ENCODE measurements at regions not wholly inside any gene's neighbourhood (a gene's known extent, or its start where the extent isn't known, plus 50 kb on each side); places are given as distances from the start of the nearest gene placed in this dataset.

DNA sequence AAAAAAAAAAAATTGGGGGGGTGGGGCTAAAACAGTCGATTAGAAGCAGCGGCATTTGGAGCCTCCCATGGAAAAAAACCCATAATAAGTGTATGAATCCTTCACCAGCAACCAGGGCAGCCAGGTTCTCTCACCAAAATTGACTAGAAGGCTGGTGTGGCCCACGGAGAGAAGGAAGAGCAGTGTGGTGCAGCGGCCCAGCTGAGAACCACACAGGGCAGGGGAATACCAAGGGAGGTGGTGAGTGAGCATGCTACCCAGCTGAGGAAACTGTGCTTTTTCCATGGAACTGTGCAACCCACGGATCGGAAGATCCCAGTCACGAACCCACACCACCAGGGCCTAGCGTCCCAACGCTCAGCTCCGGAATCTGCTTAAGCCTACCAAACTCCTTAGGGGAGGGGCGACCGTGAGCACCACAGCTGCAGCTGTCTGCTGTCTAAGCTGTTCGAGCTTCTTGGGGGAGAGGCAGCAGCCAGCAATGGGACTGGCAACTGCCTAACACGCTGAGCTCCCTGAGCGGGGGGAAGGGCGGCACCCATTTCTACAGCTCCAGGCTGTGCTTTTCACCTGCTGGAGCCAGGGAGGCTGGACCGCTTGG, 1037.2 kb upstream of the ACVR2A start:
- FAIRE-seq (no peak), DNase-seq (ENCODE audit: insufficient read length, low spot score) (no peak)

DNA sequence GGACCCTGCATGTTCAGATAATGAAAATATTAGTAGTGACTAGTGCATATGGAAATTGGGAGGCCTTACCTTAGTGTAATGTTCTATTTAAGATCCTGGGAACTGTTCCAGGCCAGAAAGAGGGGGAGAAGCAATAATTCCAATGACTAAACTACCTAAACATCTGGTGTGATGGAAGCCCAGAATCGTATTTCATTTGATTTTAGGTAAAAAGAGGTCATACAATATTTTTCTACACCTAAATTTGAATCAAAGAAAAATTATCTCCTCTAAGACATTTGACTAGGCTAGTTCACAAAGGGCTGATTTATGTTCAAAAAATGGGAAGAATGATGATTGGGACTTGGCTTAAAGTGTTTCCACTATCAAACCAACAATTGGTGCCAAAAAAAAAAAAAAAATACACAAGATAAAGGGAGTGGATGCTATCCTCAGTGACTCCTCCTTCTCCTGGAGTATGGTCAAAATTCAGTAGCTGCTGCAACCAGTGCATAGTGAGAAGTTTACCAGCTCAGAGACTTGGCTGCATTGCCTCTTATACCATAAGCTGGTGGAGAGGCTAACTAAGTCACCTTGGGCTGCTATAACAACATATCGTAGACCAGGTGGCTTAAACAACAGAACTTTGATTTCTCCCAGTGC, 1038.3 kb upstream of the ACVR2A start:
- no peak for DNase-seq (ENCODE audit: insufficient read length, low spot score)

GRCh38 chr2:146804288-146804687, 1040.5 kb upstream of the ACVR2A start:
- DNase-seq (ENCODE audit: insufficient read length, low spot score), result no peak
- no peak for FAIRE-seq

More for the DNA sequence above, 1038.3 kb upstream of the ACVR2A start:
- FAIRE-seq, result no peak

GRCh38 chr2:146801886-146802285, 1042.9 kb upstream of the ACVR2A start:
- no peak for FAIRE-seq
- DNase-seq (ENCODE audit: insufficient read length, low spot score), result no peak

DNA sequence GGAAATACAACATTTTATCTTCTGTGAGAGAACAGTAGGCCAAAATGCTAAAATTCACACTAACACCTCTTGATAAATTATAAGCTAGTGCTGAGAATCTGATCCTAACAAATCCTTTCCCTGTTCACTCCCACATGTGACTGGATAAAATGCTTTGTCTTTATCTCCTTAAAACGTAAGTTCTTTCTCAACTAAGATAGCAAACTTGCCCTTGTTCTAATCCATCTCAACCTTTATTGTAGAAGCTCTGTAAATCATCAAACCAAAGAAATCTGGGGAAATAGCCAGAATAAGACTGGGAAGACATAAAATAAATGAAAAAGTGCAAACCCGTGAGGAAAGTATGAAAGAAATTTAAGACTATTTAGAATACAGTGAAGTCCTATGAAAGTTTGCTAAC, 1058.4 kb upstream of the ACVR2A start:
- no peak for FAIRE-seq
- no peak for DNase-seq (ENCODE audit: insufficient read length, low spot score)

- FAIRE-seq (no peak), DNase-seq (ENCODE audit: insufficient read length, low spot score) (no peak)
These were observed 1059.7 kb upstream of the ACVR2A start for GRCh38 chr2:146785101-146785500.

GRCh38 chr2:146784602-146785001, 1060.2 kb upstream of the ACVR2A start:
- DNase-seq (ENCODE audit: insufficient read length, low spot score) (no peak), FAIRE-seq (no peak)

DNA sequence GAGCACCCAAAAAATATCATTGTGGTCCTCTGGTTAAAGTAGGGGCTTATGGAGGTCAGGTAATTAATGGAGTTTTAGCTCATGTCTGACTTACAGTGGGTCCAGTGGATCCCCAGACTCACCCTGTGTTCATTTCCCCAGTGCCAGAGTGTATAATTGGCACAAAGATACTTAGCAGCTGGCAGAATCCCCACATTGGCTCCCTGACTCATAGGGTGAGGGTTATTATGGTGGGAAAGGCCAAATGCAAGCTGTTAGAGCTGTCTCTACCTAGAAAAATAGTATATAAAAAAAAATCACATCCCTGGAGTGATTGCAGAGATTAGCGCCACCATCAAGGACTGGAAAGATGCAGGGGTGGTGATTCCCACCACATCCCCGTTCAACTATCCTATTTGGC, 1067.6 kb upstream of the ACVR2A start:
- DNase-seq (ENCODE audit: insufficient read length, low spot score) (no peak), FAIRE-seq (no peak)

- DNase-seq (ENCODE audit: insufficient read length, low spot score) (no peak), FAIRE-seq (no peak)
These were observed 1068.2 kb upstream of the ACVR2A start for GRCh38 chr2:146776596-146776995.

DNA sequence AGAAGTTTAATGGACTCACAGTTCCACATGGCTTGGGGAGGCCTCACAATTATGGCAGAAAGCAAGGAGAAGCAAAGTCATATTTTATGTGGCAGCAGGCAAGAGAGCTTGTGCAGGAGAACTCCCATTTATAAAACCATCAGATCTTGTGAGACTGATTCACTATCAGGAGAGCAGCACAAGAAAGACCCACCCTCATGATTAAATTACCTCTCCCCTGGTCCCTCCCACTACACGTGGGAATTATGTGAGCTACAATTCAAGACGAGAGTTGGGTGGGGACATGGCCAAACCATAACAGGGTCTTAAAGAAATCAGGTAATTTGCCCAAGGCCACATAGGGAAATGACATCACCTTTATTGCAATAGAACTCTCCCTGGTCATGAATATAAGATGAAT, 1073.3 kb upstream of the ACVR2A start:
- FAIRE-seq (no peak), DNase-seq (ENCODE audit: insufficient read length, low spot score) (no peak)

DNA sequence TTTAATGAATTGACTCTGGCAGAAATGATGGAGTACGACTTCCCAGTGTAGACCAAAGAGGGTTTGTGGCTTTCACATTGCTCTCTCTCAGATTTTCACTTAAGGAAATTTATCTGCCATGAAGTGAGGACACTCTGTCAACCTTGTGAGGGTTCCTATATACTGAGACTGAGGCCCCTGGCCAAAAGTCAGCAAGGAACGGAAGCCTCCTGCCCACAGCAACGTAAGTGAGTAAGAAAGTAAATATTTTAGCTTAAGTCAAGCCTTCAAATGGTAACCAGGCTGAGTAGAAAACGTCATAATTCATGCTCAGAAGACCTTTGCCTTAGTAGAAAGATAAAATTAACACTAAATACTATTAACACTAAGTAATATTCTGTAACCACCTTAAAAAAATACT, 1080.5 kb upstream of the ACVR2A start:
- DNase-seq (ENCODE audit: insufficient read length, low spot score) (no peak), FAIRE-seq (no peak)

- FAIRE-seq (no peak), DNase-seq (ENCODE audit: insufficient read length, low spot score) (no peak)
These were observed 1082.0 kb upstream of the ACVR2A start for GRCh38 chr2:146762786-146763185.

GRCh38 chr2:146754606-146755005, 1090.2 kb upstream of the ACVR2A start:
- no peak for FAIRE-seq
- no peak for DNase-seq (ENCODE audit: insufficient read length, low spot score)

DNA sequence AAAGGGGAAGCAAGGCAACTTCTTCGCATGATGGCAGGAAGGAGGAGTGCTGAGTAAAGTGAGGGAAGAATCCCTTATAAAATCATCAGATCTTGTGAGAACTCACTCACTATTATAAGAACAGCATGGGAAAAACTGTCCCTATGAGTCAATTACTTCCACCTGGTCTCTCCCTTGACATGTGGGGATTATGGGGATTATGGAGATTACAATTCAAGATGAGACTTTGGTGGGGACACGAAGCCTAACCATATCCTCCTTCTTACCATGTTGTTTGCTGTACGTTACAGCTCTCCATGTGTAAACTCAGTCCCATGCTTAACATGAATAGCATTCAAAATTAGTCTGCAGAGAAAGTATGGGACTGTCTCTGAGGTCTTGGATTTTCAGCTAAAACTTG, 1096.8 kb upstream of the ACVR2A start:
- FAIRE-seq (no peak), DNase-seq (ENCODE audit: insufficient read length, low spot score) (no peak)

- DNase-seq (ENCODE audit: insufficient read length, low spot score), result no peak
- no peak for FAIRE-seq
These were observed 1103.6 kb upstream of the ACVR2A start for GRCh38 chr2:146741260-146741659.

DNA sequence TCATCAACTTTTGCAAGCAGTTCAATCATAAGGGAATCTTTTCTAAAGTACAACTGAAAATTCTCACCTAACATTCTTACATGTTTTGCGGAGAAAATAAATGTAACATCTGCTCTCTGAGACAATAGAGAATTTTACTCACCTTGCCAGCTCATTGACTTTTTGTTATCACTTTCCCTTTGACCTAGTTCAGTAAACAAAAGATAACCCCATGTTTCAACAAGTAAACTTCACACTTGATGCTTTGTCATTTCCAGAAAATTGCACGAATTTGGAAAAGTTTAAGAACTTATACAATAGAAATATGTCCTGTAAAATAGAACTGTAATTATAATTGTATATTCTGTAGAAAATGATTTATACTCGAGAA, 1110.0 kb upstream of the ACVR2A start:
- FAIRE-seq (no peak), DNase-seq (ENCODE audit: insufficient read length, low spot score) (no peak)

- no peak for DNase-seq (ENCODE audit: insufficient read length, low spot score)
- no peak for FAIRE-seq
These were observed 1110.6 kb upstream of the ACVR2A start for GRCh38 chr2:146734042-146734820.

DNA sequence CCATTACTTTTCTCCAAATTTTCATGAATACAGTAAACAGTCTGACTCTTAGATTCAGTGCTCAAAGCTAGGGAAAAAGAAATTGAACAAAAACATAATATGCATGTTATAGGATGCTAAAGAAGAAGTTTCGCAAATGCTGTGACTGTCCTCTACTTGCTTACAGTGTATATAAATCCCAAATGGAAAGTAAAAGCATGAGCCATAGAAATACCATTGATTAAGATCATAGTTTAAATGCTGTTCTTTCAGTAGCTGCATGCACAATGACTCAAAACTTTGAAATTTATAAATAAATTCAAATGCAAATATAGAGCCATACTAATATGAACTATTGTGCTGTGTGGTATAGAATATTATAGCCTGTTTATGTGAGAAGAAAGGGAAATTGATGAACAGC, 1113.9 kb upstream of the ACVR2A start:
- DNase-seq (ENCODE audit: insufficient read length, low spot score) (no peak), FAIRE-seq (no peak)

DNA sequence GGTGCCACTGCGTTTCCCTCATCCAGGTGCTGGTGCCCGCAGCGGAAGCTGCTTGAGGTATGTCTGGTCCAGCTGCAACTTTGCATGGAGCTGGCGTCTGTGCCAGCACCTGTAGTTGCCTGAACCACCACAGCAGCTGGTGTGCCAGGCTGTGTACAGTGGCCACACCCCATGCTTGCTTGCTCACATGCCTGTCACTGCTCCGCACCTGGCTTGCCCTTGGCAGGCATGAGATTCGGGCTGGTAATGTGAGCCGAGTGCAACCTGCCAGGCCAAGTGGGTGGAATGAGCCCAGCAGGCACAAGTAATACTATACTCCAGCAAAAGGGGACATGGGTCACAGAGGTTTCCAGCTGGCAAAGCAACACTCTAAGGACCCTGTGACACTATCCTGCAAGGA, 1123.3 kb upstream of the ACVR2A start:
- FAIRE-seq, result no peak

DNA sequence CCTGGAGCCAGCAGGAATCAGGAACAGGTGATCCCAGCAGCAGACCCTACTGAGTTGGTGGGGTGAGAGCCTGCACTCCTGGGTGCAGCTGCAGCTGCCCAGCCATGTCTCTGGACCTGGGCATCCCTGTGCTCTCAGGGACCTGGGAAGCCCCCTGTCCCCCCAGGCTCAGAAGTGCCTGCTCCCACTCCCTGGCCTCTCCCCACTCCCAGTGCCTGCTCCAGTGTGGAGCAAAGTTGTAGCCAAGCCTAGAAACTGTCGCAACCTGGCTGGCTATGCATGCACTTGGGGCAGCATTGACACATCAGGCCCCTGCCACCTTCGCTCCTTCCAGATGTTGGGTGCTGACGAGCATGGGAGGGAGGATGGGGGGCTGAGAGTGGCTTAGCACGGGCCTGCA, 1124.7 kb upstream of the ACVR2A start:
- DNase-seq (ENCODE audit: insufficient read length, low spot score) (no peak), FAIRE-seq (no peak)

More for the DNA sequence above, 1123.3 kb upstream of the ACVR2A start:
- no peak for DNase-seq (ENCODE audit: insufficient read length, low spot score)

DNA sequence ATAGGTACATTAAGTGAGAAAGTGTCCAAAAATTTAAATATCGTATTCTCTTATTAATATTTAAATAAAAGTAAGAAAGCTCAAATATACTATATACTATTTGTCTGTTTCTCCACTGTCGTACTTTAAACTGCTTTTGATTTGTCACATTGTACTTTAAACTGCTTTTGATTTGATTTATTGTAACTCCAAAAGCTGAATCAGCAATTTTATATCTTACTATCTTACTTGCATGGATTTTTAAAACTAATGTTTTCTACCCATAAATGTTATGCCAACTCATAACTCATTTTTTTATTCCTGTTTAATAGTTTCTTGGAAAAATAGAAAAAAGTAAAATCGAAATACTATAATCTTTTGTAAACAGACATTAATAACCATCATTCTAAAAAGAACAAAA, 1128.2 kb upstream of the ACVR2A start:
- no peak for FAIRE-seq
- DNase-seq (ENCODE audit: insufficient read length, low spot score), result no peak

- DNase-seq (ENCODE audit: insufficient read length, low spot score), result no peak
- no peak for FAIRE-seq
These were observed 1135.8 kb upstream of the ACVR2A start for GRCh38 chr2:146709004-146709403.

Measured in GM19239 (cell line).